ENCODE measurements at regions not wholly inside any gene's neighbourhood (a gene's known extent, or its start where the extent isn't known, plus 50 kb on each side); places are given as distances from the start of the nearest gene placed in this dataset.
"Not testable (repeated sequence)": the region's sequence is repeated elsewhere in the genome, so short reads cannot be mapped to it uniquely, and the experiment has no call there.

DNA sequence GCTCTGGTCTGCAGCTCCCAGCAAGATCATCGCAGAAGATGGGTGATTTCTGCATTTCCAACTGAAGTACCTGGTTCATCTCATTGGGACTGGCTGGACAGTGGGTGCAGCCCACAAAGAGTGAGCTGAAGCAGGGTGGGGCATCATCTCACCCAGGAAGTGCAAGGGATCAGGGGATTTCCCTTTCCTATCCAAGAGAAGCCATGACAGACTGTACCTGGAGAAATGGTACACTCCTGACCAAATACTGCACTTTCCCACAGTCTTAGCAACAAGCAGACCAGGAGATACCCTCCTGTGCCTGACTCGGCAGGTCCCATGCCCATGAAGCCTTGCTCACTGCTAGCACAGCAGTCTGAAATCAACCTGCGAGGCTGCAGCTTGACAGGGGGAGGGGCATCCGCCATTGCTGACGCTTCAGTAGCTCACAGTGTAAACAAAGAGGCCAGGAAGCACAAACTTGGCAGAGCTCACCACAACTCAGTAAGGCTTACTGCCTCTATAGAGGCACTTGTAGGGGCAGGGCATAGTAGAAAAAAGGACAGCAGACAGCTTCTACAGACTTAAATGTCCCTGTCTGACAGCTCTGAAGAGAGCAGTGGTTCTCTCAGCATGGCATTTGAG is 60.5 kb downstream of the AREG start:
- not testable (repeated sequence) for DNase-seq

DNA sequence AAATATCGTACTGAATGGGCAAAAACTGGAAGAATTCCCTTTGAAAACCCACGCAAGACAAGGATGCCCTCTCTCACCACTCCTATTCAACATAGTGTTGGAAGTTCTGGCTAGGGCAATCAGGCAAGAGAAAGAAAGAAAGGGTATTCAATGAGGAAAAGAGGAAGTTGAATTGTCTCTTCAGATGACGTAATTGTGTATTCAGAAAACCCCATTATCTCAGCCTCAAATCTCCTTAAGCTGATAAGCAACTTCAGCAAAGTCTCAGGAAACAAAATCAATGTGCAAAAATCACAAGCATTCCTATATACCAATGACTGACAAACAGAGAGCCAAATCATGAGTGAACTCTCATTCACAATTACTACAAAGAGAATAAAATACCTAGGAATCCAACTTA is 64.4 kb downstream of the AREG start:
- not testable (repeated sequence) for DNase-seq

DNA sequence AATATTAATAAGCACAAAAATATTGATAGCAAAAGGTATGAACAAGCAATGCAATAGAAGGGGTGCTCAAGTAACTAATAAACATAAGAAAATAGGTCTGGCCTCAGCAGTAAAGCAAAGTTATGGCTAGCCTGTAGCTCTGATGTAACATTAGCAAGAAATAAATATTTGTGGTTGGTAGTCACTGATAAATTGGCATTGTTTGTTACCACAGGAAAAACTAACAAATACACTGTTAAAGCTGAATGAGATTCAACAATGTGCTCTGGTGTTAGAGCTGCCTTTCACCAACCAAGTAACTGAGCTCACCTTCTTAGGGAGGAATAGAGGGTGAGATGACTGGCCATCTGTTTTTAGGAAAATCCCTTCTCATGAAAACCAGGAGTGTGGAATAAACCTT is 71.4 kb downstream of the AREG start:
- DNase-seq = no peak

DNA sequence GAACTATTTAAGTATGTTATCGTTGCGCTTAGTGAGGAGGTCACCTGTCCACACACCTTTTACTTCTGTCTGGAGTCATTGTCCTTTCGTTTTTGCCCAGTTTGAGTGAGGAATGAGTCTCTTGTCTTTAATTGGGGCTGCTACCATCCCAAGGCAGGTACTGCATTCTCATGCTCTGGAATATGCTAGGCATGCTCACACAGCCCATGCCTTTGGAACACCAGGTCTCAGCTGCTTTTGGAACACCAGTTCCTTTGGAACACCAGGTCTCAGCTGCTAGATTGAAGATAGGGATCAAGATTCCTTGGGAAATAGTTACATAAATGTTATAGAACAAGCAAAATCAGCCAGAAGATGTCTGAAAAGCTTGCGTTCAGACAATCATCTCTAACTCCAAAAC is 73.1 kb downstream of the AREG start:
- no peak for DNase-seq

DNA sequence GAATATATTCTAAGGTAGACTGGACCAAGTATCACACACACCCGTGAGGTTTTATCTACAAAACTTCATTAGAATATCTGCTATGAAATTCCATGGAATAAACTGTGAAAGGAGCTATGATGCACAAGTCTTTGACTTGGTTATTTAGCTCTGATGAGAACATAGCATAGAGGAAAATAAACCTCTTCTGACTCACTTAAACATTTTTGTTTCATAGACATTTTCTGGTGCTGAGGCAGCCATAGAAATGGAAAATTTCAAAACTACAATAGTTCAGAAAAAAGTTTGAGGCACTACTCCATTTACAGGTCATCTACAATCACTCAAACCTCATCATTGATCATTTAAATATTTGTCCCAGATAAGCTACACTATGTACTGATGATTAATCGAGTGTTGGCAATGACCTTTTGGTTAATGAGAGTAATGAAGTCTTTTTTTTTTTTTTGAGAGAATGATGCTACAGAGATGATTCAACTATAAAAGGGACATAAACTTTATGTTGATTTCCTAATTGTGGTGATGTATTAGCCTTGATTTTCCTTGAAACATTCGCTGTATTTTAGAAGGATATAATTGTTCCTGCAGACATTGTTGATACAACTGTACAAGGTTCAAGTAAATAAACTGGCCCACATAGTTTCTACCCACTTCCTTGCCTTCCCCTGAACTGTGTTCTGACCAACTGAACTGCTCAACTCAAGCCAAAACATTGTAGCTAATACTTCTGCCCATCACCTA is 77.5 kb downstream of the AREG start:
- DNase-seq = no peak

DNA sequence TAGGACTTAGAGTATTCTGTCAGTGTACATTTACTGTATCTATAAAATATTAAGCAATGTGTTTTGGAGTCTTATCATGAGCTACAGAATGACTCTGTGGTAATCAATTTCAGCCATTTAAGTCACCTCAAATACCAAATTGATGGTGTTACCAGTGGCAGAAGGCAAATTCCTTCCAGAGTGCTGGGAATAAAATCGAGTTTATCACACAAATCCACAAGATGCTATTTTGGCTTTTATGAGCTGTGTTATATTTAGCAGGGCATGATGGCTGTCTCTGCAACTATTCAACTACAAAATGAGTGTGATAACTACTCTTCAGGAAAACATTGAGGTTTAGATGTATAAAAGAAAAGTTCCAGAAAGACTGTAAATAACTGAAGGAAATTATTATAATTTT is 78.2 kb downstream of the AREG start:
- DNase-seq = no peak

DNA sequence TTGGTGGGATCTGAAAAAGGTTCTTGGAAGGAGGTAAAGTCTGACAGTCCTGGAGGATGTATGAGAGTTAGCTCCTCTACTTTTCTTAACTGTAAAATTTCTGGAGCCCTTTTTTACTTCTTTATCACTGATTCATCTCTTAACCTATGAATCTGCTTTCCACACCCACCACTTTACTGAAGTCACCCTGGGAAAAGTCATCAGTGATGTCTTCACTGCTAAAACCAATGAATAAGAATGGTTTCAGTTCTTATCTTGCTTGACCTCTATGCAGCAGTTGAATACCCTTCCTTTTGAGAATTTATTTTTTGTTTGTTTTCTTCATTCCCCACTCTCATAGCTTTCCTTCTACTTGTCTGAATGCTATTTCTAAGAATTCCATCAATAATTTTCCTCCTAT is 80.0 kb downstream of the AREG start:
- DNase-seq = no peak

DNA sequence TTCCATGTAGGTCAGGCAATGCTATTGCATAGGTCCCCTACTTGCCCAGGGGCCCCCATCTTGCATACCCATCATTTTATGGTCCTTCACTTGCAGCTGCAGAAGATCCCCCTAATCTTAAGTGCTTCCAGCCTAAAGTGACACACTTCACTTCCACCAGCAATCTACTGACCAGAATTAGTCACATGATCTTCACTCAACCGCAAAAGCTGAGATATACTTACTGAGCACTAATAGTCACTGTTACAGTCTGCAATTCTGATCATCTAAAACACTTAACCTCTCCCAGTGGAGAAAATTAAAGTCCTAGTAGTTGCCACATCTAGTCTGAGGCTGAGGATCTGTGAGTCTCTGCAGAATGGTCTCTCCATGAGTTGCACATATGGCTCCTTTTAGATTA is 82.1 kb downstream of the AREG start:
- DNase-seq = no peak

DNA sequence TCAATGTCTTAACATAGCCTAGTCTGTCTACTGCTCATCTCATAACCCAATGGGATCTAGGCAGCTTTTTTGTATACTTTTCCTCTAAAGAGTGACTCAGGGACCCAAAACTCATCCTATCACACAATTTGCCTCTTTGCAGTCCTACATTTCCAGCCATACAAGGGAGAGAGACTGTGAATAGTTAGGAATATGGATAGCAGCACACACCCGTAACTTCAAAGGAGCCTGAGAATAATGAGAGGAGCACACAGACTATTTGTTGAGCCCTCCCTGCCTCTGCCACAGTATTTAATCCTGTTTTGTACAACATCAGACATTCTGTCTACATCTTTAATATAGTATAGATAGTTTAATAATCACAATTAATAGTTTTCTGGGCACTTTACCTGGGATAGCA is 83.2 kb downstream of the AREG start:
- DNase-seq = no peak

DNA sequence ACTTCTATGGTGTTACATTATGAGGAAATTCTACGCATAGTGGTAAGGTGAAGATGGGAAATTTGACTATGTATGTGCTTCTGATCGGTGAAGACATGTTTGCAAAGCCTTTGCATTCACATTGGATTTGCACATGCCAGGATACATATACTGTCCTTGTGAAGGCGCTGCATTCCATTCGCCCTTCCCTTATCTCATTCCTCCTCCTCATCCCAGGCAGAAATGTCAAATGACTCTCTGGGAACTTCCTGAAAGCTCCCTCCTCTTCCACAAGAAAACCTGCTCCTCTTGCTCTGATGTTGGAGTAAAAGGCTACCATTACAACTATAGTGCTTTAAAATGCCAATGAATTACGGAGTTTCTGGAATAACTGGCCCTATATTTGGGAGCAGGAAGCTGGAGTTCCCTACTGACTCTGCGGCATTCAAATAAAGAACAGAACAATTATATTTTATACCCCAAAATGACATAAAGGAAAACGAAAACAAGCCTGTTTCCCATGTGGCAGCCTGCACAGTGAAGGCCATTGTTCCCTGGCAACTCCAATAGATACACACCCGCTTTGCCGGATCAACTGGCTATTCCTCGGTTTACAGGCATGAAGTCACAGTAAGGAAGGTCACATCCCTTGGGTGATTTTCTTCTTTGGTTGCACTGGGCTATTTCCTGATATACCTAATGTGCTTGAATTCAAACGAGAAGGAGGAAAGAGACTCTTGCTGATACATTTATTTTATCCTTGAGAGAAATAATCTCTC is 84.5 kb downstream of the AREG start:
- no peak for DNase-seq

DNA sequence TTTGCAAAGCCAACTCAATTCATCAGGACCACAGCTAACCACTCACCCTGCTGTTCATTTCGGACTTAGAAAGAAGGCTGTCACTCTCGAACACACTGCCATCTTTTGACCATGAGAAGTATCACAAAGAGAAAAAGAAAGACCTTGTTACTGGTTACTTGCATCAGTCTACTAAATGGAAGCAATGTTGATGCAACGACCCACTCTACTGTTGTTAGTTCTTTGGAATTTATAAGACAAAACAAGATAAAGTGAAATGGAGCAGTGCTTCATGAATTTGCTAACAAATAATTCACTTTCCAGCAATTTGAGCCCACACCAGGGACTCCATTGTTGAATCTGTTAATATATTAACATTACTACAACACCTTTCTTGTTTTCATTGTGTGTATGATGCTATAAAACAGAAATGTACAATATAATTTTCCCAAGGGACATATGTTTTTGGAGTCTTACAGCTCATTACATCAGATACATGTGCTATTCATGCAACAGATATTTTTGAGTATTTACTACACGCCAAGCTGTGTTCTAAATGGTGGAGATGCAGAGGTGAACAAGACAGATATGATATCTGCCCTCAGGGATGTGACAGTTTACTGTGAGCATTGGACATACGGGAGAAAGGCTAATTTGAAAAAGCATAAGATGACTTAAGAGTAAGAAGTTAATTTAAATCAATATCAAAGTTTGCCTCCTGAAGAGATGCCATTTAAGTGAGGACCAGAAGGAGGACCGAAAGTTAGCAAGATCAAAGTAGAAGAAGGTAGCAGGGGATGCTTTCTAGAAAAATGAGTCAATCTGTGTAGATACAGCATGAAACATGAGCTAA is 87.2 kb downstream of the AREG start:
- no peak for DNase-seq

DNA sequence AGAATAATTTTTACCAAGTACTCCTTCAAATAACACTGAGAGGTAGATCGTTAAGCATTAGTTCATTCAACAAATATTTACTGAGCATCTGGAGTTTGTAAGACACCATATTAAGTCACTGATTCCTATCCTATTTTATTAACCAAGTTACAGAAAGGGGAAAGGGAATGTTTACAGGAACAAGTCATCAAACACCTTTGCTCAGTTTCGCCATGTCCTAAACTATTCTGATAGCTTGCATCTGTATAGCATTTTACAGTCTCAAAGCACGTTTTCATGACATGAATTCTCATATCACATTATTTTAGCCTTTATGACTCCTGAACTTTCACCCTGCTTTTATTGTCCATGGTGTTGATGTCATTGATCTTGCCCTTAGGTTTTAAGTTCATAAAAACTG is 89.2 kb downstream of the AREG start:
- no peak for DNase-seq

DNA sequence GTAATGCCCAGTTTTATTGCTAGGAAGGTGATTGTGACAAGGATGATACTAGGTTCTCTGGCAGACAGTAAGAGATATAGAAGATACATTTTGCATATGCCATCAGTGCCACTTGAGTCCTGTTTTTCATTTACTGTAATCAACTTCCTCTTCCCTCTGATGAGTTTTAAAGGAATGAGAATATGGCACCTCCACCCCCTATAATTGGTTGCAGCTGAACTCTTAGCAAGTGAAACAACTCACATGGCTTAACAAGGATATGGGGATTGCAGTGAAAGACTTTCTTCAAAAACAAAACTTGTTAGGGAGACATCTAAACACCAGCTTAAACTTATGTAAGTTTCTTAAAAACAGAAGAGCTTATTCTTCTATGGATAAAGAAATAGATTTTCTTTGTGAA is 90.0 kb downstream of the AREG start:
- DNase-seq = no peak

DNA sequence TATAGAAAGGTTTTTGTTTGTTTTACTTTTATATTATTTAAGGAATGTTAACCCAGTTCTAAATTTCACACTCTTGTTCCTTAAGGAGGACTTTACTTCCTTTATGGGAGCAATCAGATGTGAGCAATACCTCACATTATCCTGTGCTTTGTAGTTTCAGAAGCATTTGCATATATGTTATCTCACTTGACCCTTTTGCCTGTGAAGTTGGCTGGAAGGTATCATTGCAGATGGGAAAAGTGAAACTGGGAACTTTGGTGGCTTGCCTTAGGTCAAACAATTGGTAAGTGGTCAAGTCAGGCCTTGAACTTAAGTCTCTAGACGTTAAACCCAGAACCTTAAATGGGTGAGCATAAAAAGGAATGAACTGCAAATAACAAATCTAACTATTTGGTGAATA is 90.6 kb downstream of the AREG start:
- no peak for DNase-seq

DNA sequence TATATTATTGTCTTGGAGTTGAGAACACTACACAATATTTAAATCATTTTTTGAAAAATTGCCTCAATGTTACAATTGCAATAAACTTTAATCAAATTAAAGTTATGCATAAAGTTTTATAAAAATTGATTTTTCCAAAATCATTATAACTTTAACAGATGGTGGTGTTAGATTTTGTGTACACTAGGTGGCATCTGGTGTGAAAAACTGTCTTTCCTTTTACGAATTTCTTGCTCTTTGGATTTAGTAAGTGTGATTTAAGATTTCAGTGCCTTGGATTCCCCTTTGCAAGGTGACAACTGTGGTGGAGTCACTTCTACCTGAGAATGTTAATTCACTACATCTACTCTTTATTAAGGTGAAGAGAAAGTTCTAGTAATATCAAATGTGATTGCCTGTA is 91.6 kb downstream of the AREG start:
- DNase-seq = no peak

DNA sequence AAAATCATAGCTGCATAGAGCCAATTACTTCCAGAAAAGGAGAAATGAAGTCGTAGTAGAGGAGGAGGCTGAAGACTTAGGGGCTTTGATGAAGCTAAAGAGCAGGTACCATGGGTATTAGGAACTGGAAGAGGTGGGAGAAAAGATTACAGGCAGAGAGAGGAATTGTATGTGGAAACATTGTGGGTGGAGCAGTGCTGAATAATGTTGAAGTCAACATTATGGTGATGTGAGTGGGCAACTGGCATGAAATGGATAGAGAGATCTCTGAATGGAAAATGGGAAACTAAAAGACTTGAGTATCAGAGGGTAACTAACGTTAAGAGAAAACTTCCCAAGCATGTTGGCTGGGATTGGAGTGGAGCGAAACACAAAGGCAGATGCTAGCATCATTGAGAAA is 92.5 kb downstream of the AREG start:
- no peak for DNase-seq

DNA sequence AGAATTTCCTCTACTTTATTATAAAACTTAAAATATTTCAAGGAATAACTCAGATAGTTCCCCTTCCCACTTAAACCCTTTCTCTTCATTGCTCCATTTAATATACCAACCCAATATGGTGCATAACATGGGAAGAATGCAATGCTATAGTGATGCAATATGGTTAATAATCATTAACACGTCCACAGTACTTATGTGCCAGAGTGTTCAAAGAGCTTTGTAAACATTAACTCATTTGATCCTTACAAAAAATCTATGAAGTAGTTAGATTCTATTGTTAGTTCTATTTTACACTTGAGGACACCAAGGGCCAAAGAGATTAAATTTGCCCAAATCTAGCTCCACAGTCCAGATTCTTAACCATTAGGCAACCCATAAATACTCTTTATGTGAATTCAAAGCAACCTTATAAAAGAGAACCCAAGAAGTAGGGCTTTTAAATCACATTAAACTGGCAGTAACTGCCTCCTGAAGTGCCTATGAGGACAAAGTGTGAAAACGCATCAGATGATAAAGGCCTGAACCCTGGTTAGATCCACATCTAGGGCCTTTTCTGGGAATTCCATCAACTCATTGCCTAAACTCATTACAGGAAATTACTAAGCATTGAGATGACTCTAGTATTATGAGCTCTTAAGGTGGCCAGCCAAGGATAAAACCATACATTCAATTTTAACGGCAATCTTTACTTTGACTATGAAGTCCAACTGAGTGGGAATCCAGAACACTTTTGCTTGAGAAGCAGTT is 94.3 kb downstream of the AREG start:
- no peak for DNase-seq

DNA sequence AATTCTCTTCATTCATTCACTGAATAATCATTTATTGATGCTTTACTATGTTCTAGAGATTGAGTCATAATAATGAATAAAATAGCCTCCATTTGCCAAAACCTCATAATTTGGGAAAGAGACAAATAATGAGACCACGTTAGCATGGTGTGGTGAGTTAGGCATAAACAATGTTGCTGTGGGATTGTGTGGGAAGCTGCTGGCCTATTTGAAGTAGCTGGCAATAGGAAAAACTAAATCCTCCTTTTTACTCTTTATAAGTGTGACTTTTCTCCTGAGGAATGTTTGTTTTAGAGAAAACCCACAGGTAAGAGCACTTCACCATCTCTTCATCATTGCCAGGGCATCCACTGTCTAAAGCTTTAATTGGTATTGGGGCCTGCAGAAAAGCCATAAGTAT is 95.3 kb downstream of the AREG start:
- DNase-seq = no peak

DNA sequence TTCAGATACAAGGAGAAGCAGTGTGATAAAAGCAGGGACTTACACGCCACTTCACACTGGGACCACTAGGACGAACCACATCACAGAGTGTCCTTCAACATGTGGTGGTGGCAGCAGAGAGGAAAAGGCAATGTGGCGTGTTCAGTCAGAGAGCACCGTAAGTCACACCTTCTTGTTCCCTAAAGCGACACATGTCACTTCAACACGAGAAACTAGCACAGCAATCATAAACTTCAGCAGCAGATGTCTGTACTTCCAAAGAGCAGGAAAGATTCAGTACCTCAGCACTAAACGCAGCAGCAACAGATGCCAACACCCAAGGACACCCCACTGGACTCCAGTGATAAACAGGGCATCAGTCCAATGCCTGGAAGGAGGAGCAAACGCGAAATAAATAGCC is 96.7 kb downstream of the AREG start:
- DNase-seq = no peak

DNA sequence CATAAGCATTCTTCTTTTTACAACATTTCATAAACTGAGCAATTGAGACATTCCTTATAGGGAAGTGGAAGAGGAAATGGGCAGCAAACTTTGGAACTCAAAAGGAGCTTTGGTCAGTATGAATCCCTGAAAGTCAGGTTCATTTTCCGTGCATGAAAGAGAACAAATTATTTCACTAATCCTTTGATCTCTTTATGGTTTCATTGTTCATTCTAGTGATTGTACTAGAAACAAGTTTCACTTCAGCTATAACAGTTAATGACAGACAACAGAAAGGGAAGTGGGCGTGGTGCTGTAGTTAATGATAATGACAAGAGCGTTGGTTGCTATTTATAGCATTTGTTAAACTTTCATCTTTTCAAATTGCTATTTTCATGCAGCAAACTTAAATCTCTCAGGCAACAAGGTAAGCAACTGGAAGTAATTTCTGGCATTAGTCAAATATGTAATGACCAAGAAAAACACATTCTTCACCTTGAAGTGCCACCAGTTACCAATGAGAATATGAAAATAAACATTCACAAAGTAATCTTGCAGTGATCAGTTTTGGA is 98.4 kb downstream of the AREG start:
- DNase-seq = no peak

DNA sequence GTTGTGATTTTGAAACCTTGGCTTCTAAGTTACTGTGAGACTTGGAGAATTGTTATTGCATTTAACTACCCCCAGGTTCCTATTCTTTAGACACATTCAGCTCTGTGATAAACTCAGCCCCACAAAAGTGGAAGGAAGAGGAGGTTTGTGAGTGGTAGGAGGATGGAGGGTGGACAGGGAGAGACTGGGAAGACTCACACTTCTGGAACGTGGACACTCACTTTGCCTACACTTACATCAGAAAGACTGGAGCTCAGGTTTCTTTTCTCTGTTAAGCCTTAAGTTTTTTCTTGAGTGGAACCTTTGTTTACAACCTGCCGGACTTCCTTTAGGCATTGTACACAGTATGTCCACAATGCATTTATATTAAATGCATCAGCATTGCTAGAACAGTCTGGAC is 99.0 kb downstream of the AREG start:
- DNase-seq = no peak

DNA sequence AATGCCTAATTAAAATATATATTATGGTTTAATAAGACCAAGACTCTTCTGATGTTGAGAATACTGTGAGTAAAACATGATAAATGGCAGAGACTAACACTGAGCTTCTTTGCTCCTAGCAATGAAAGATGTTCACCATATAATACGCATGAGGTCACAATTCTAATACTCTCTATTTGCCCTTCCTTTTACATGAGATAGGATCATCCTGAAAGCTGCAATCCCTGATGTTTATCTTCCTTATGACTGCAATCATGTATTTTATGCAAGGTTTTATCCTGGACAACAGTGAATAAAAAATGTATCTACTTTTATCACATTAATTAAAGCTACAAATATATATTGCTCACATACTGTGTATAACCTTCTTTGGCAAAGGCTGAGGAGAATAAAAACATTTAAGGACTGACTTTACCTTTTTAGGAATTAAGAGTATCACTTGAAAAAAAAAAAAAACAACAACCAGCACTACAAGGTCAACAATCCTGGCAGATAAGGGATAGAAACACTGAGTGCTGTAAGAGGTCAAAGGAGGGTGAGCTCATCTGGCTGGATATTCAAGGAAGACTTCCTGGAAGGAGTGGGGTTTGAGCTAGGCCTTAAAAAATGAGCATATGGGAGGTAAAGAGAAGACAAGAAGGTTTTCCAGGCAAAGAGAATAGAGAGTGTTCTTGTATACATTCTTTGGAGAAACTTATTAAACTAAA is 99.9 kb downstream of the AREG start:
- no peak for DNase-seq

Measured in activated CD4-positive, alpha-beta T cell treated with anti-CD3 and anti-CD28 coated beads, Interleukin-2, amount 50 U/mL, for 4 hours (primary cell).